GM18861 (cell line): ENCODE measurements at regions not wholly inside any gene's neighbourhood (a gene's known extent, or its start where the extent isn't known, plus 50 kb on each side); places are given as distances from the start of the nearest gene placed in this dataset.
"Not testable (repeated sequence)": the region's sequence is repeated elsewhere in the genome, so short reads cannot be mapped to it uniquely, and the experiment has no call there.

ENCODE experiments used
- ATAC-seq: cut with Tn5 transposase; IDR thresholded peaks from one replicate; pipeline ENCODE4 v1.9.1; 2021; ENCODE audit not compliant: unreplicated experiment

DNA sequence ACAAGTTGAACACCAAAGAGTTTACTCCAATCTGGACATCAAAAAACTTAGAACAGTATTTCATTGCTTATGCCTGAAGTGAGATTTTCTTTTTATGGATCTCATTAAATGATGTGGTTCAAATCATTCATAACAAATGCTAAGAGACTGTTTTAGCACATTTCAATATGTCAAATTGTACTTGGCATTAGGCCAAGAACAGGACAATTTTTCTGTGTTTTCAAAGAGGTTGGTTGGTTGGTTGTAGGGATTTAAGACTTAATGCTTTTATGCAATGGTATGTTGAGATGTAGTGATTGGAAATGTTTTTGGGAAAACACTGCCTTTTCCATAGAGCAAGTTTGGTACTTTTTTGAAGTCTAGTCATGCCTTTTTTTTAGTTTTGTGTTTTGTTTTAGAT is 510.4 kb downstream of the ZNF674 start:
- no peak for ATAC-seq

GRCh38 chrX:46029777-46030176 is 515.4 kb downstream of the ZNF674 start:
- no peak for ATAC-seq

- no peak for ATAC-seq
Measured at GRCh38 chrX:46016296-46016695, 528.9 kb downstream of the ZNF674 start.

- ATAC-seq: no peak
Measured at GRCh38 chrX:46015653-46016052, 529.6 kb downstream of the ZNF674 start.

GRCh38 chrX:45992402-45993123 is 552.7 kb downstream of the ZNF674 start:
- no peak for ATAC-seq

DNA sequence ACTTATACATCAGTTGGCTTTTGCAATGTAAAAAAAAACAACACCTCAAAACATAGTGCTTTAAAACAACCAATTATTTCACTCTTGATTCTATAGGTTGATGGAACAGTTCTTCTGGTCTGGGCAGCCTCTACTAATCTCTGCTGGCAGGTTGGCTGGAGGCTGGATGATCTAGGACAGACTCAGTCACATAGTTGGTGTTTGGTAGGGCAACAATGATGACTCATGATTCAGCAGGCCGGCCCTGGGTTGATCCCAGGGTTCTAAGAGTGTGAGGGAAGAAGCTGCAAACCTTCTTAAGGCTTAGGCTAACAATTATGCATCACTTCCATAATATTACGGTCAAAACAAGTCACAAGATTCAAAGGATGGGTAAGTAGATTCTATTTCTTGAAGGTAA is 558.2 kb downstream of the ZNF674 start:
- no peak for ATAC-seq

DNA sequence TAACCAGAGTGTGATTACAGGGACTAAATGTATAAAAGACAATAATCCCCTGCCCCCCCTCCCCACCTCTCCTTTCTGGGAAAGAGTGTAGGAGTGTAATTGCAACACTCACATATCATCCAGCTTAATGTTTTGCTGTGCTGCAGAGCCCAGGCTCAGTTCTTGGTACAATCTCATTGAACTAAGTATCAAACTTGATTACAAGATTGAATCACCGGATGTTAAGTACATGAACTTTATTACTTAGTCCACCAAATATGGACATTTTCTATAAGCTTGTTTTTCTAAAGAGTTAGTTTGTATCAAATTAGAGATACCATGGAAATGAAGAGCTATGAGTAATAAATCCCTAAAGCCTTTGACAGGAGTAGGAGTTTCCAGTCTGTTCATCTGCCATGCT is 559.1 kb downstream of the ZNF674 start:
- no peak for ATAC-seq

GRCh38 chrX:45982958-45983727 is 562.1 kb downstream of the ZNF674 start:
- not testable (repeated sequence) for ATAC-seq

GRCh38 chrX:45980726-45981125 is 564.5 kb downstream of the ZNF674 start:
- ATAC-seq: no peak

GRCh38 chrX:45975633-45976032 is 569.6 kb downstream of the ZNF674 start:
- no peak for ATAC-seq

DNA sequence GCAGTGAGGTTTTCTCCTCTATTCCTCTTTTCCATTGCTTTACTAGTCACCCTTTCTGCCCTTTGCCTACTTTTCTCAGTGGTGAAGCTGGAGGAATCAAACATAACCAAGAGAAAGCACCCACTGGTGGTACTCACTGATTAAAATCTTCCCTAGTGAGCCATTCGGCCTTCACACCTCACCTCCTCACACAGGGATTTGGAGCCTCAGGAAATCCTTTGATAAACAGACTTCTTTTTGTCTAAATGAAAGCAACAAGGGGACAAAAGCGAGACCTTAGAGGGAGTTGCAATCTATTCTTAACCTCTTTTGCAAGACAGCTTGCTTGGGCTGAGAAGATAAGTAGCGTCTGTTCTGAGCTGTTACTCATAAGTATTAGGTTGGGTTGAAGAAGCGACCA is 572.6 kb downstream of the ZNF674 start:
- ATAC-seq: no peak

DNA sequence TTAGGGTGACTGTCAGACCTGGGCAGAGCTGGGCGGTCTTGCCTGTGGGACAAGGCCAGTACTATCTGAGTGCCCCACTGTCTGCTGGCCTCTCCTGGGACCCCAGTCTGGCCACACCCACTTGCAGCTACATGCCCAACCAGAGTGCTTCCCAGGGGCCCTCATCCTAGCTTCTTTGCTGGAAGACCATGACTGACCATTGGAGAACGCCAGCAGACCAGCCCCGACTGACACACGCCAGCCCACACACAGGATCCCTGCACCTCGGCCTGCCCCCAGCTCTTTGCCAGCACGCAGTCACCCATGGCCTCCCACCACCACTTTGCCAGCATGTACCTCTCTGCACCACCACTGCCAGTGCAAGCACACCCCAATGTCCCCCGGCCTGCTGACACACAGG is 585.7 kb downstream of the ZNF674 start:
- no peak for ATAC-seq

GRCh38 chrX:45956191-45956870 is 588.9 kb downstream of the ZNF674 start:
- no peak for ATAC-seq

DNA sequence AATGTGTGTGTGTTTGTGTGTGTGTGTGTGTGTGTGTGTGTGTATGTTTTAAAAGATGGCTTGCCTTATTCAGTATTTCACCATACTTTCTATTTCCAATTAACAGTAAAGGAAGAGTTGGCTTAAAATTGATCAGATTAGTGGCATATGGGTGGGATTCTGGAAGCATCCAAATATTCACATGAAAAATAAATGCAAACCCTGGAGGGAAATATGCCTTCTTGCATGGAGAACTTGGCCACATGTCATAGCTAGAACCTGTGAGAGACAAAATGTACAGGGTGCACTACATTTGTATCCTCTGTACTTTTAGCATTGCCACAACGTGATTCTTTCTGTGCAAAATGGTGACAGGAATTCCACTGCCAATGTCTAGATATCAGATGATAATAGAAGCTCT is 589.6 kb downstream of the ZNF674 start:
- ATAC-seq: no peak

DNA sequence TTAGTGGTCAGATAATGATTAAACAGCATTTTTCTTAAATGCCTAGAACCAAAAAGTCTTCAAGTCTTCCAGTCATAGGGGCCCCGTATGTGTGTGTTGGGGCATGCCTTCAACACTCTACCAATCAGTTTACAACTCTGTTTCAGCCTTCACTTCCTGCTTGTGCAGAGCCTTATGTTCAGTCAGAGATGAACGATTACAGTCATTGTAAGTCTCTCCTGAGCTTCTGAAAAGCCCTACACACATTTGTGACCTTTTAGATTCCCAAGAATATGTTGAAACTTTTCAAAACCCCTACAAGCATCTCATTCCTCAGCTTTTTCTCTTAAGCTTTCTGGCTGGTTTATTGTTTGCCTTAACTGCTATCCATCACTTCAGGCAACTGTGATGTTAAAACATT is 591.2 kb downstream of the ZNF674 start:
- no peak for ATAC-seq

GRCh38 chrX:45952030-45952429 is 593.2 kb downstream of the ZNF674 start:
- ATAC-seq: no peak

GRCh38 chrX:45935408-45935807 is 609.8 kb downstream of the ZNF674 start:
- ATAC-seq: no peak

- no peak for ATAC-seq
Measured at GRCh38 chrX:45912316-45912715, 632.9 kb downstream of the ZNF674 start.

- no peak for ATAC-seq
Measured at GRCh38 chrX:45907786-45908185, 637.4 kb downstream of the ZNF674 start.

DNA sequence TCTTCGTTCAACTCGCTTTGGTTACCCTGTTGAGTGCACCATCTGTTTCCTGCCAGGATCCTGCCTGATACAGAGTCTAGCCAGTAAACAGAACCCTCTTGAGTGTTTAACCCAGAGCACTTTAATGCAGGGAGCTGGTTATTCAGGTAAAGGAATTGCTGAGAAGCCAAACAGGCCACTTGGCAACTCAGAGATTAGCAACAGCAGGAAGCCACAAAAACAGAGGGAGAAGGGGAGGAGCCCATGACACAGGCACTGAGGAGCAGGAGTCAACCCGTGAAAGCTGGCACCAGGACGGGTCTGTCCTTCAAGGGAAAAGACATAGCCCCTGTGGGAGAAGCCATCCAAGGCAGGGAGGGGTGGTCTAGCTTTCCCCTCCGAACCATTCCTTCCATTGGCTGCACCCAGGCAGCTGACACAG is 641.4 kb downstream of the ZNF674 start:
- no peak for ATAC-seq

GRCh38 chrX:45900766-45901615 is 644.2 kb downstream of the ZNF674 start:
- no peak for ATAC-seq
